ENCODE measurements at regions not wholly inside any gene's neighbourhood (a gene's known extent, or its start where the extent isn't known, plus 50 kb on each side); places are given as distances from the start of the nearest gene placed in this dataset.

DNA sequence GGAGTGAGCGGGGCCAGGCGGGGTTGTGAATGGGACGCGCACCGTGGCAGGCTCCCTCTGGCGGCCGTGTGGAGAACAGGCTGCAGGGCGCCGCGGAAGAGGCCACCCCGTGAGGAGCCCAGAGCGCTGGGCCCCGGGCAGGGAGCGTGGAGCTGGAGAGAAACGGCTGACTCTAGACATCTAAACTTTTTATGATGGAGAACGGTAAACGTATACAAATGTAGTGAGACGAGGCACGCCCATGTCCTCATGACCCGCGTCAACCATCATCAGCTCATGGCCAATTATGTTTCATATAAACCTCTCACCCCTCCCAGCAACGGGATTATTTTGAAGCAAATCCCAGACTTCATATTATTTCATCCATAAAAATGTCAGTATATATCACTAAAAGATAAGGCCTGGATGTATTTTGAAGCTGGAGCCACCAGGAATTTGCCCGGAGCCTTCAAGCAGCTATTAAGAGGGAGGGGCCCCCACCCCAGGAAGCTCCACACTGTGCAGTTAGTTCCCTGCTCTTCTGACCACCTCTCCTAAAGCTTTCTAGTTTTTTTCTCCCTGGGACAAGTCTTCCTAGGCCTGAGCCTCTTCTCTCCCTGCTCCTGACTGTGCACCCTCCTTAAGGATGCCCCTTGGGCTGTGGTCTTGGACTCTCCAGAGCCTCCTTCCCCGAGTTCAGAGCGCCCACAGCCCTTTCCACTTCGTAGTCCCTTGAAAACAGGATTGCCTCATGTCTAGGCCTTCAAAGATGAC is 149.5 kb downstream of the SMAD6 start (continued):
- TF ChIP-seq, protein P1, sequence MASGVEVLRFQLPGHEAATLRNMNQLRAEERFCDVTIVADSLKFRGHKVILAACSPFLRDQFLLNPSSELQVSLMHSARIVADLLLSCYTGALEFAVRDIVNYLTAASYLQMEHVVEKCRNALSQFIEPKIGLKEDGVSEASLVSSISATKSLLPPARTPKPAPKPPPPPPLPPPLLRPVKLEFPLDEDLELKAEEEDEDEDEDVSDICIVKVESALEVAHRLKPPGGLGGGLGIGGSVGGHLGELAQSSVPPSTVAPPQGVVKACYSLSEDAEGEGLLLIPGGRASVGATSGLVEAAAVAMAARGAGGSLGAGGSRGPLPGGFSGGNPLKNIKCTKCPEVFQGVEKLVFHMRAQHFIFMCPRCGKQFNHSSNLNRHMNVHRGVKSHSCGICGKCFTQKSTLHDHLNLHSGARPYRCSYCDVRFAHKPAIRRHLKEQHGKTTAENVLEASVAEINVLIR (CRISPR knock-in tag; IDR thresholded peaks at IDR 0.05) = no peak
- TF ChIP-seq RBM14 (IDR thresholded peaks at IDR 0.05; ENCODE audit: borderline replicate concordance, insufficient read depth, low read depth, low read length) = no peak
- TF ChIP-seq HDAC6 (IDR thresholded peaks at IDR 0.05; ENCODE audit: low read depth, low read length) = no peak
- no peak for TF ChIP-seq RBM34 (IDR thresholded peaks at IDR 0.05; ENCODE audit: borderline replicate concordance, insufficient read depth, low read length)
- TF ChIP-seq, protein P2, sequence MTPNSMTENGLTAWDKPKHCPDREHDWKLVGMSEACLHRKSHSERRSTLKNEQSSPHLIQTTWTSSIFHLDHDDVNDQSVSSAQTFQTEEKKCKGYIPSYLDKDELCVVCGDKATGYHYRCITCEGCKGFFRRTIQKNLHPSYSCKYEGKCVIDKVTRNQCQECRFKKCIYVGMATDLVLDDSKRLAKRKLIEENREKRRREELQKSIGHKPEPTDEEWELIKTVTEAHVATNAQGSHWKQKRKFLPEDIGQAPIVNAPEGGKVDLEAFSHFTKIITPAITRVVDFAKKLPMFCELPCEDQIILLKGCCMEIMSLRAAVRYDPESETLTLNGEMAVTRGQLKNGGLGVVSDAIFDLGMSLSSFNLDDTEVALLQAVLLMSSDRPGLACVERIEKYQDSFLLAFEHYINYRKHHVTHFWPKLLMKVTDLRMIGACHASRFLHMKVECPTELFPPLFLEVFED (CRISPR knock-in tag; conservative IDR thresholded peaks at IDR 0.05) = no peak
- TF ChIP-seq, protein P3, sequence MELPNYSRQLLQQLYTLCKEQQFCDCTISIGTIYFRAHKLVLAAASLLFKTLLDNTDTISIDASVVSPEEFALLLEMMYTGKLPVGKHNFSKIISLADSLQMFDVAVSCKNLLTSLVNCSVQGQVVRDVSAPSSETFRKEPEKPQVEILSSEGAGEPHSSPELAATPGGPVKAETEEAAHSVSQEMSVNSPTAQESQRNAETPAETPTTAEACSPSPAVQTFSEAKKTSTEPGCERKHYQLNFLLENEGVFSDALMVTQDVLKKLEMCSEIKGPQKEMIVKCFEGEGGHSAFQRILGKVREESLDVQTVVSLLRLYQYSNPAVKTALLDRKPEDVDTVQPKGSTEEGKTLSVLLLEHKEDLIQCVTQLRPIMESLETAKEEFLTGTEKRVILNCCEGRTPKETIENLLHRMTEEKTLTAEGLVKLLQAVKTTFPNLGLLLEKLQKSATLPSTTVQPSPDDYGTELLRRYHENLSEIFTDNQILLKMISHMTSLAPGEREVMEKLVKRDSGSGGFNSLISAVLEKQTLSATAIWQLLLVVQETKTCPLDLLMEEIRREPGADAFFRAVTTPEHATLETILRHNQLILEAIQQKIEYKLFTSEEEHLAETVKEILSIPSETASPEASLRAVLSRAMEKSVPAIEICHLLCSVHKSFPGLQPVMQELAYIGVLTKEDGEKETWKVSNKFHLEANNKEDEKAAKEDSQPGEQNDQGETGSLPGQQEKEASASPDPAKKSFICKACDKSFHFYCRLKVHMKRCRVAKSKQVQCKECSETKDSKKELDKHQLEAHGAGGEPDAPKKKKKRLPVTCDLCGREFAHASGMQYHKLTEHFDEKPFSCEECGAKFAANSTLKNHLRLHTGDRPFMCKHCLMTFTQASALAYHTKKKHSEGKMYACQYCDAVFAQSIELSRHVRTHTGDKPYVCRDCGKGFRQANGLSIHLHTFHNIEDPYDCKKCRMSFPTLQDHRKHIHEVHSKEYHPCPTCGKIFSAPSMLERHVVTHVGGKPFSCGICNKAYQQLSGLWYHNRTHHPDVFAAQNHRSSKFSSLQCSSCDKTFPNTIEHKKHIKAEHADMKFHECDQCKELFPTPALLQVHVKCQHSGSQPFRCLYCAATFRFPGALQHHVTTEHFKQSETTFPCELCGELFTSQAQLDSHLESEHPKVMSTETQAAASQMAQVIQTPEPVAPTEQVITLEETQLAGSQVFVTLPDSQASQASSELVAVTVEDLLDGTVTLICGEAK (IDR thresholded peaks at IDR 0.05) = 0 out of 2 replicates have a peak, but pooled peaks have one; percentile 14
- TF ChIP-seq, protein P3 (CRISPR knock-in tag; IDR thresholded peaks at IDR 0.05) = no peak
- no peak for TF ChIP-seq KAT2B (IDR thresholded peaks at IDR 0.05; ENCODE audit: low read depth, low read length)
- TF ChIP-seq NFE2 (IDR thresholded peaks at IDR 0.05; ENCODE audit: low read depth) = no peak
- TF ChIP-seq, protein P4, sequence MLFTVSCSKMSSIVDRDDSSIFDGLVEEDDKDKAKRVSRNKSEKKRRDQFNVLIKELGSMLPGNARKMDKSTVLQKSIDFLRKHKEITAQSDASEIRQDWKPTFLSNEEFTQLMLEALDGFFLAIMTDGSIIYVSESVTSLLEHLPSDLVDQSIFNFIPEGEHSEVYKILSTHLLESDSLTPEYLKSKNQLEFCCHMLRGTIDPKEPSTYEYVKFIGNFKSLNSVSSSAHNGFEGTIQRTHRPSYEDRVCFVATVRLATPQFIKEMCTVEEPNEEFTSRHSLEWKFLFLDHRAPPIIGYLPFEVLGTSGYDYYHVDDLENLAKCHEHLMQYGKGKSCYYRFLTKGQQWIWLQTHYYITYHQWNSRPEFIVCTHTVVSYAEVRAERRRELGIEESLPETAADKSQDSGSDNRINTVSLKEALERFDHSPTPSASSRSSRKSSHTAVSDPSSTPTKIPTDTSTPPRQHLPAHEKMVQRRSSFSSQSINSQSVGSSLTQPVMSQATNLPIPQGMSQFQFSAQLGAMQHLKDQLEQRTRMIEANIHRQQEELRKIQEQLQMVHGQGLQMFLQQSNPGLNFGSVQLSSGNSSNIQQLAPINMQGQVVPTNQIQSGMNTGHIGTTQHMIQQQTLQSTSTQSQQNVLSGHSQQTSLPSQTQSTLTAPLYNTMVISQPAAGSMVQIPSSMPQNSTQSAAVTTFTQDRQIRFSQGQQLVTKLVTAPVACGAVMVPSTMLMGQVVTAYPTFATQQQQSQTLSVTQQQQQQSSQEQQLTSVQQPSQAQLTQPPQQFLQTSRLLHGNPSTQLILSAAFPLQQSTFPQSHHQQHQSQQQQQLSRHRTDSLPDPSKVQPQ (CRISPR knock-in tag; IDR thresholded peaks at IDR 0.05; ENCODE audit: borderline replicate concordance) = no peak
- peak; percentile 51; the same call in 1 of the 2 replicates for TF ChIP-seq L3MBTL2 (IDR thresholded peaks at IDR 0.05)
- TF ChIP-seq KAT7 (CRISPR knock-in tag; IDR thresholded peaks at IDR 0.05; ENCODE audit: borderline replicate concordance) = no peak
- TF ChIP-seq SPI1 (IDR thresholded peaks at IDR 0.05; ENCODE audit: borderline replicate concordance, low read depth, low read length) = no peak
